ENCODE measurements at regions not wholly inside any gene's neighbourhood (a gene's known extent, or its start where the extent isn't known, plus 50 kb on each side); places are given as distances from the start of the nearest gene placed in this dataset.
A peak's percentile ranks its signal among the peaks of the same experiment; 100 is the strongest.

DNA sequence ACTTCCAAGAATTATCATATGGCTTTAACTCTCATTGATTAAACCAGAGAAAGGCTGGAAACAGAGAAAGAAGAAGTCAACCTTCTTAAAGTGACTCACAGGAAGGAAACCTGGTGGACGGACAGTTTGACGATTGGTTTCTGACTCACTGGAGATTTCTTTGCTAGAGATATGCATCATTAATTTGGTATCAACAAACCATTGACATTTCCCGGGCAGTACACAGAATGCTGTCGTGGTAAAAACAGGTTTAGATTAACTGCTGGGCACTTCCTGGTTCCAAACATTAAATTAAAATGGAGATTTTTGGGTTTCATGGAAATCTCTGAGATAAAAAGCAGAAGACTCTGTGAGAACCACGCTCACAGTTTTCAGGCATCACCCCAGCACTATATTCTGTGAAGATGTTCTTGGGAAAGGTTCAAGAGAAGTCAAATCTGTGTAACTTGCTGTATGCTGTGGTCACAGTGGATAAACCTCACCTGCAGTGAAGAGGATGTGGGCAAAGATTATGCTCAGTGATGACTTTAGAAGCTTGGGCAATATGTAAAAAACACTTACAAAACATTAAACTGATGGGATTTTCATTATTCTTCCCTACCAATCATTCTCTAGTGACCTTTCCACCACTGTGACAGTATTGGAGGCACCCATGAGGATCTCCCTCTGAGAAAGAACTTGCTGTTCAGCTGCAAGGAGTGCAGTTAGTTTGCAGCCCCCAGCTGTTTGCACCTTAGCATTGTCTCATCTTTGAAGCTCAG lies 61.1 kb upstream of the CD44 start:
- no peak for DNase-seq (ENCODE audit: low spot score)

- no peak for DNase-seq (ENCODE audit: low spot score)
Measured at GRCh38 chr11:35078470-35078735, 60.6 kb upstream of the CD44 start.

GRCh38 chr11:35079611-35080010 lies 59.4 kb upstream of the CD44 start:
- no peak for DNase-seq (ENCODE audit: low spot score)

GRCh38 chr11:35082321-35083180 lies 56.4 kb upstream of the CD44 start:
- DNase-seq (ENCODE audit: low spot score) = no peak

DNA sequence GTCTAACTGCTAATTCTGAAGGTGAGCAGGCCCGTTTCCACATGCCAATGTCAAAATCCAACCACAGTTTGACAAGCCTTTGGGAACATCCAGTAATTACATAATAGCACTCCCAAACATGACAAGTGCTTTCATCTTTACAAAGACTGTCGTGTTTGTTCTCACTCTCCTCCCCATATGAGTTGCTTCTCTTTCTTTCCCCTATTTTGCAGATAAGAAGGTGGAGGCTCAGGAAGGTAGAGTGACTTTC lies 55.9 kb upstream of the CD44 start:
- DNase-seq (ENCODE audit: low spot score) = no peak

DNA sequence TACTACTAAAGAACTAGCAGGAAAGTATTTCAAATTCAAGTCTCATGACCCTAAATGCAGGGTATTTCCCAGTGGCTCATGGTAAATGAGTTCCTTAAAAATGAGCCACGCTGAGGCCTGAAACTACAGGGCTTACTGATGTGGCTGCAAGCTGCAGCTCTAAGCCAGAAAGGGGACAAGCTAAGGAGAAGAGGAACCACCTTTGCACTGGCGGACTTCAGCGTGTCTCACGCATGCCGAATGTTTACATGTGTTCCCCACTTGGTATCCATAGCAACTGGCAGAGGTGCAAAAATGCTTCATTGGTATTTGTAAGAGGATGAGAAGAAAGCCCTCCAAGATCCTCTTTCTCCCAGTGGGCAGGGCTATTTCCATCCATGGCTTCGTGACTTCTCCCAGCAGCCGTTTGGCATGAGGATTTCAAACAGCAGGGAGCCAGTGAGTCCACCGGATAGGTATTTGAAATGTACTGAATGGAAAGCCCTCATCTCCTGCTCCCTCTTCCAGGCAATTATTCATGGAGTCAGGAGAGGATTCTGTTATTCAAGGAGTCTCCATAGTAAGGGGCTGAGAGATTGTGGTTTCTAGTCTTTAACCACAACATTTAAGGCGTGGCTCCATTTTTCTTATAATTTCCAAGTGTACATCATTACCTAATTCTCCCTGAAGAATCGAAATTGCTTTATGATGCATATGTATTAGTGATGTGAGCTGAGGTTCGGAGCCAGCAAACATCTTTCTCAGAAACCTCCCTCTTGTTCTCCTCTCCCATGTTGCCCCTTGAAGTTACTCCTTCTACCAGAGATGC lies 55.3 kb upstream of the CD44 start:
- peak; percentile 5 for DNase-seq (ENCODE audit: low spot score)

- no peak for DNase-seq (ENCODE audit: low spot score)
Measured at GRCh38 chr11:35084817-35085440, 54.0 kb upstream of the CD44 start.

DNA sequence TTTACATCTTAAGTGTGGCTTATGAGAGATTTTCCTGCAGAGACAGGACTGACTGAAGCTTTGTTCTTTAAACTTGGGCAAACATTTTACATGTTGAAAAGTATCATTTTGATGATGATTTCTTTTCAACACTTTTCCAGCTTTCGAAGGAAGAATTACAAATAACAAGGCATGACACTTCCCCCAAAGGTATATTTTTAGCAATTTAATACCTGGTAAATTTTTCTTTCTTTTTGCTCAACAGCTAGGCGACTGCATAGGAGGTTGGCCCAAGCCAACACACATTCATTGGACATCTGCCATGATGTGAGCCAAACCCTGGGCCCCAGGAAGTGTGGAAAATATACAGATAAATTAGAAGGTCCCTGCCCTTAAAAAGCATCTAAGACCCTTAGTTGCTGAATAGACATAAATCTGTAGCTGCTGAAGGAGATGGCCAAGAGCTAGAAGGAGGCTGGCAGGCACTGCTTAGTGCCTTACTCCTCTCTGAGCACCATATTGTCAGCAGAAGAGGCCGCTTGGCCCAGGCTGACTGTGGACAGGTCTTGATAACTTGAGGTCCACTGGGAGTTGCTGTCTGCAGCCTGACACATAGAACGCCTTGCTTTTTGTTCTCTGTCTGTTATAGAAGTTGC lies 53.3 kb upstream of the CD44 start:
- no peak for DNase-seq (ENCODE audit: low spot score)

DNA sequence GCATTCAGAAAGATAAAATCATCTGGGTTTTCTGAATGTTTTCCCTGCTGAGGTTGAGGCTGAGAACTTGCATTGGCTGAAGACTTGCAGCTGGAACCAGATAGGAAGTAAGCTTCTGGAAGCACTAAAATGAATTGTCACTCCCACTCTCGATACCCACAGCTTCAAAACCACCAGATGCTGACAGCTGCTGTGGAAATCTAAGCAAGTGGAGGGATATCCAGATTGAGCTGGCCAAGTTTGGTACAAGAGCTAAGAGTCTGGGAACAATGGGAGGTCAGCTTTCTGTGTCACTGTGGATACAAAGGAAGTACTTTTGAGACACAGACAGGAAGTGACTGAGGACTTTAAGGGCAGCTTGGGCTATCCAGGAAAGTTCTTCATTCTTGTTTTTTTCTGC lies 51.3 kb upstream of the CD44 start:
- no peak for DNase-seq (ENCODE audit: low spot score)

DNA sequence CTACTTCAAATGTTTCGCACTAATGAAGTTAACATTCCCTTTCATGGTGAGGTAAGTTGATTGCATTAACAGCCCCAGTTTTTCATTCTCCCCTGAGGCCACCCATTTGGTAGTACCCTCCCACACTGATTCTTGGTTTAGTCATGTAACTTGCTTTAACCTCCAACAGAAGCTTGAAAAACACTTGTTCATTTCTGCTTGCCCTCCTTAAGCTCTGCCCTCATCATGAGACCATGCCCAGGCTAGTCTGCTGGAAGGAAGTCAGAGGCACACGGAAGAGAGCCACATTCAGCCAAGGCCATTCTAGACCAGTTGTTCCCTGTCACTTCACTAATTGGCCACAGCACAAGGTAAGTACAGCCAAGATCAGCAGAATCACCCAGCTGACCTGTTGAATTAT lies 50.7 kb upstream of the CD44 start:
- no peak for DNase-seq (ENCODE audit: low spot score)

DNA sequence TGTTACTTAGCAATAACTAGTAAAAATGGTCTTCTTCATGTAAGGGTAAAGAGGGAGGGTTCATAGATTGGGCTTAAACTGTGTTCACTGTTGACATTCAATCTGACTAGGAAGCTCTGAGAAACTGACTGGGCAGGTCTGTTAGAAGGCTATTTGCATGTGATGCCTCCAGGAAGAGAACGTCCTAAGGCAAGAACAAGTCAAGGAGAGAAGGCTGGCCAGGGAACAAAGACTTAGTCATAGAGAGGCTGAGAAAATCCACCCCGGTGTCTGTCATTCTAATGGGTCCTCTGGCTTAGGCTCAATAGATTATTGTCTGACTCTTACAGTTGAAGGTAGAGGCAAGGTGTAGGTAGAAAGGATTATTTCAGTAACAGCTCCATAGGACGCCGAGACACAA lies 50.3 kb upstream of the CD44 start:
- DNase-seq (ENCODE audit: low spot score) = no peak

Measured in cerebellar cortex (tissue), 1 donor.